ENCODE measurements at regions not wholly inside any gene's neighbourhood (a gene's known extent, or its start where the extent isn't known, plus 50 kb on each side); places are given as distances from the start of the nearest gene placed in this dataset.

DNA sequence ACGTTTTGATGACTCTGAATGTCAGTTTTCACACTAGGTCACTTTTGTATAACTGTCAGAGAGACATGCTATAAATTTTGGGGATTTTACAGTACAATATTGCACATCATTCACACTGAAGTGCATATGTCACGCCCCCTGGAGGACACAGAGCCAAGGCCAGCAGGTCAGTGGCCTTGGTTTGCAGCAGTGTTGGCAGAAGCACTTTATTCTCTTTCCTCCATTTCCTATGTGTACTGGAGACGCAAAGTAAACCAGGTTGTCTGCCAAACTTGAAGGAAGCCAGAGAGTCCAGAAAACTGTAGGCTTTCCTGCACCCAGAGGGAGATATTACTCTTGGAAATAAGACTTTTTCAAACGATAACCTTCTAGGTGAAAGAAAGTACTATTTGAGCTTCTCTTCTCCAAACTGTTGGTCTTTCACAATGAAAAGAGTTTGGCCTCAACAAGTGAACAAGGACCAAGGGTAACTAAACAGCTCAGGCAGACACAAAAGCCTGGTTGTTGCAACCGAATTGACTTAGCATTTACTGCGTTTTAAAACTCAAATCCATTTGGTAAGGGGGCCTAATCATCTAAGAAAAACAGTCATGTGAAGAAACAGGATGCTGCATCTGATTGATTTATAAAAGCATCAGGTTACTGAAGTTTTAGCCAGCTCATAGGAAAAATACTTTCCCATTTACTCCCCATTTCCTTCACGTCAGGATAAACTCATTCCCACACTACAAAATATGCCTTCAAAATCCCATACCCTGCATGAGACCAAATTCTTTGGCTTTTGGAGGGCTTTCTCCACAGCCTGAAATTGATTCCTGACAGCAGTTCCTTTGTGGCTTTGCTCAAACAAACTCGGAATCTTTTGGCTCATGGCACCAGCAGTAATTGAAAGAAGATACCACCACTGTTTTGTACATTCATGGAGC lies 83.0 kb upstream of the SEC61G start:
- Mint-ChIP-seq H3K4me3 (no peak overlapping the region), H3K27me3 (ENCODE audit: low read depth in 3 of 3) (peaks cover 0 to 6% (median 1%) of the 10 kb centered on the region in 3 donors), H3K27ac (no peak overlapping the region), H3K9me3 (no peaks in the 10 kb centered on the region), H3K36me3 (no peaks in the 10 kb centered on the region), H3K4me1 (peaks cover 5% of the 10 kb centered on the region)
- Histone ChIP-seq H3K79me2 (ENCODE audit: insufficient read depth, low read length) (no peaks in the 10 kb centered on the region), H4K20me1 (ENCODE audit: insufficient read depth, low read length) (no peaks in the 10 kb centered on the region), H3K27me3 (ENCODE audit: control insufficient read depth in 2 of 2, insufficient read depth in 2 of 2, low read length in 2 of 2) (peaks cover 0 to 2% of the 10 kb centered on the region in 2 donors), H2AFZ (ENCODE audit: insufficient read depth, low read depth, low read length, poor library complexity, severe bottlenecking) (no peak overlapping the region), H3K4me3 (replicated peaks in 1 of 3; ENCODE audit: low read depth in 2 of 3, low read length in 3 of 3) (no peak overlapping the region), H3K4me2 (replicated peaks; ENCODE audit: extremely low read depth, low read length, poor library complexity, severe bottlenecking) (no peak overlapping the region), H3K36me3 (replicated peaks in 1 of 2; ENCODE audit: control insufficient read depth in 1 of 2, insufficient read depth in 2 of 2, low read length in 2 of 2) (no peaks in the 10 kb centered on the region), H3K27ac (ENCODE audit: low read depth in 1 of 2, low read length in 2 of 2) (no peak overlapping the region), H3K9ac (ENCODE audit: insufficient read depth, low read length, poor library complexity, severe bottlenecking) (no peak overlapping the region), H3K9me3 (replicated peaks in 1 of 2; ENCODE audit: control insufficient read depth in 1 of 2, insufficient read depth in 1 of 2, low read length in 2 of 2) (no peaks in the 10 kb centered on the region), H3K4me1 (ENCODE audit: control insufficient read depth in 1 of 2, insufficient read depth in 2 of 2, low read length in 2 of 2) (peaks cover 0 to 2% of the 10 kb centered on the region in 2 donors)
- intact Hi-C loops (cut with micrococcal nuclease) = loop anchor here in 1 of 2 donors (5.0 kb wide), 1 partner anchor 55 kb away; no protein-coding TSS in a partner anchor
- TF ChIP-seq, protein P1, sequence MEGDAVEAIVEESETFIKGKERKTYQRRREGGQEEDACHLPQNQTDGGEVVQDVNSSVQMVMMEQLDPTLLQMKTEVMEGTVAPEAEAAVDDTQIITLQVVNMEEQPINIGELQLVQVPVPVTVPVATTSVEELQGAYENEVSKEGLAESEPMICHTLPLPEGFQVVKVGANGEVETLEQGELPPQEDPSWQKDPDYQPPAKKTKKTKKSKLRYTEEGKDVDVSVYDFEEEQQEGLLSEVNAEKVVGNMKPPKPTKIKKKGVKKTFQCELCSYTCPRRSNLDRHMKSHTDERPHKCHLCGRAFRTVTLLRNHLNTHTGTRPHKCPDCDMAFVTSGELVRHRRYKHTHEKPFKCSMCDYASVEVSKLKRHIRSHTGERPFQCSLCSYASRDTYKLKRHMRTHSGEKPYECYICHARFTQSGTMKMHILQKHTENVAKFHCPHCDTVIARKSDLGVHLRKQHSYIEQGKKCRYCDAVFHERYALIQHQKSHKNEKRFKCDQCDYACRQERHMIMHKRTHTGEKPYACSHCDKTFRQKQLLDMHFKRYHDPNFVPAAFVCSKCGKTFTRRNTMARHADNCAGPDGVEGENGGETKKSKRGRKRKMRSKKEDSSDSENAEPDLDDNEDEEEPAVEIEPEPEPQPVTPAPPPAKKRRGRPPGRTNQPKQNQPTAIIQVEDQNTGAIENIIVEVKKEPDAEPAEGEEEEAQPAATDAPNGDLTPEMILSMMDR (IDR thresholded peaks at IDR 0.05) = peak; percentile 59
- DNase-seq = peak in 1 of 3 donors; percentile 27
- 67% methylated on average over 3 of the region's 8 CpGs for WGBS (ENCODE audit: insufficient coverage)

DNA sequence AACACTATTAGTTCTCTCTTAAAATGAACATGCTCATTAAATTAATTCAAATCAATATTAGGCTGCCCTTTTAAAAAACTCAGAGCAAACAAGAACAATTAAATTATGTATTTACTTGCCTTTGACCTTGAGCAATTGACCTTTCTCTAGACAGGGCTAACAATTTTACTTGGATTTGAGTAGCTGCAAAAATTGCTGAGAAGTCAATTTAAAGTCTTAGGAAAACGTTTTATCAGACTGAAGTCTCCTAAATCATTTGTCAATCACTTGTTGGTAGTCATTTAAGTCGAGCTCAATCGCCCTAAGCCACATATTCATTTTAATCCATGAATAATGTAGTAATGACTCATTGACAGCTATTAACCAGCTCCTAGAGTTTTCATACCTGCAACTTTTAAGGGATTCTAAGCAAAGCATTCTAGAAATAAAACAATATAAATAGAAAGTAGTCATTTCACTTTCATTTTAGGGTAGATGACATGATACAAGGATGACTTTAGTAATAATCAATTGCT lies 84.9 kb upstream of the SEC61G start:
- H3K9me3 ChIP-seq (replicated peaks in 1 of 2; ENCODE audit: control insufficient read depth in 1 of 2, insufficient read depth in 1 of 2, low read length in 2 of 2) = no peaks in the 10 kb centered on the region
- intact Hi-C loops (cut with micrococcal nuclease) = loop anchor here in 1 of 2 donors (5.0 kb wide), 1 partner anchor 57 kb away; no protein-coding TSS in a partner anchor
- H4K20me1 ChIP-seq (ENCODE audit: insufficient read depth, low read length) = no peaks in the 10 kb centered on the region
- TF ChIP-seq, protein P1 (IDR thresholded peaks at IDR 0.05) = no peak
- no peak overlapping the region for H3K27ac ChIP-seq (ENCODE audit: low read depth in 1 of 2, low read length in 2 of 2)
- peaks cover 0 to 2% of the 10 kb centered on the region in 2 donors for H3K27me3 ChIP-seq (ENCODE audit: control insufficient read depth in 2 of 2, insufficient read depth in 2 of 2, low read length in 2 of 2)
- H3K36me3 ChIP-seq (replicated peaks in 1 of 2; ENCODE audit: control insufficient read depth in 1 of 2, insufficient read depth in 2 of 2, low read length in 2 of 2) = no peaks in the 10 kb centered on the region
- no peak overlapping the region for H3K9ac ChIP-seq (ENCODE audit: insufficient read depth, low read length, poor library complexity, severe bottlenecking)
- no peak for DNase-seq
- no CpG with 5 or more reads among the region's 3 CpGs for WGBS (ENCODE audit: insufficient coverage)
- Mint-ChIP-seq H3K27me3 (ENCODE audit: low read depth in 3 of 3) (peaks cover 0 to 2% (median 1%) of the 10 kb centered on the region in 3 donors), H3K4me3 (no peak overlapping the region), H3K4me1 (peaks cover 4% of the 10 kb centered on the region), H3K9me3 (peaks cover 0 to 2% (median 0%) of the 10 kb centered on the region in 7 donors), H3K27ac (no peak overlapping the region), H3K36me3 (no peaks in the 10 kb centered on the region)
- no peak overlapping the region for H3K4me3 ChIP-seq (replicated peaks in 1 of 3; ENCODE audit: low read depth in 2 of 3, low read length in 3 of 3)
- no peak overlapping the region for H2AFZ ChIP-seq (ENCODE audit: insufficient read depth, low read depth, low read length, poor library complexity, severe bottlenecking)
- no peaks in the 10 kb centered on the region for H3K79me2 ChIP-seq (ENCODE audit: insufficient read depth, low read length)
- H3K4me2 ChIP-seq (replicated peaks; ENCODE audit: extremely low read depth, low read length, poor library complexity, severe bottlenecking) = no peak overlapping the region
- H3K4me1 ChIP-seq (ENCODE audit: control insufficient read depth in 1 of 2, insufficient read depth in 2 of 2, low read length in 2 of 2) = no peaks in the 10 kb centered on the region
